PC-9 (cell line): ENCODE measurements at regions not wholly inside any gene's neighbourhood (a gene's known extent, or its start where the extent isn't known, plus 50 kb on each side); places are given as distances from the start of the nearest gene placed in this dataset.

Experiments used
- CTCF ChIP-seq: fragments of 200-600 bp; sonication (generic); conservative IDR thresholded peaks from 2 replicates; pipeline ENCODE4 v1.6.1; 2017; ENCODE audit warnings: mixed run types, antibody characterized with exemption, mild to moderate bottlenecking, moderate library complexity
- EZH2 ChIP-seq: fragments of 200-600 bp; sonication (generic); IDR thresholded peaks from 2 replicates; pipeline ENCODE4 v1.8.0; 2017; ENCODE audit warnings: antibody characterized with exemption, low read depth

GRCh38 chr18:39200153-39200552, 1634.6 kb upstream of the CELF4 start:
- no peak for TF ChIP-seq CTCF
- no peak for TF ChIP-seq EZH2
